ENCODE measurements at regions not wholly inside any gene's neighbourhood (a gene's known extent, or its start where the extent isn't known, plus 50 kb on each side); places are given as distances from the start of the nearest gene placed in this dataset.
A peak's percentile ranks its signal among the peaks of the same experiment; 100 is the strongest.

DNA sequence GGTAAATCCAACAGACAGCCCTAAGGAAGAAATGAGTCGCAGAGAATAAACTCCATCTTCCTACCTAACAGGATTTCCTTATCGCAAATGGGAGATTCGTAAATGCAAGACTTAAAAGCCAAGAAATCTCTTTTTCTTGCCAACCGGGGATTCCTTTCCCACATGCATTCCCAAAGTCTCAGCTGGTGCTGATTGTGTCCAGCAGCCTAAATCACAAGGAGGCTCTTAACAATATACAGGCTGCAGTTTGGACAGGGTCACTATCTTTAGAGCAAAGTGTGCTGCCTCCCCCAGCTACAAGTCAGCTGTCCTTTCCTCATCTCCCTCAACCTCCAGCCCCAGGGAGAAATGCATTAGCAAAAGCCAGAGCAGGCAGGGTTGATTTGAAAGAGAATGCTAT, 189.8 kb upstream of the PLXNA2 start:
- no peak overlapping the region for H3K9ac ChIP-seq (ENCODE audit: insufficient read depth, low read length, poor library complexity, severe bottlenecking)
- 94% methylated on average over 4 of the region's 4 CpGs for WGBS (ENCODE audit: insufficient coverage)
- H3K4me1 ChIP-seq (ENCODE audit: control insufficient read depth in 1 of 2, insufficient read depth in 2 of 2, low read length in 2 of 2), result peaks cover 0 to 7% of the 10 kb centered on the region in 2 donors
- no peaks in the 10 kb centered on the region for H3K27me3 ChIP-seq (ENCODE audit: control insufficient read depth in 2 of 2, insufficient read depth in 2 of 2, low read length in 2 of 2)
- Mint-ChIP-seq H3K36me3 (no peaks in the 10 kb centered on the region), H3K4me3 (no peak overlapping the region), H3K4me1 (no peaks in the 10 kb centered on the region), H3K27ac (no peak overlapping the region), H3K9me3 (peaks cover 0 to 4% (median 0%) of the 10 kb centered on the region in 7 donors), H3K27me3 (ENCODE audit: low read depth in 3 of 3) (peaks cover 0 to 2% (median 0%) of the 10 kb centered on the region in 3 donors)
- H3K4me2 ChIP-seq (replicated peaks; ENCODE audit: extremely low read depth, low read length, poor library complexity, severe bottlenecking), result no peak overlapping the region
- no peaks in the 10 kb centered on the region for H3K36me3 ChIP-seq (replicated peaks in 1 of 2; ENCODE audit: control insufficient read depth in 1 of 2, insufficient read depth in 2 of 2, low read length in 2 of 2)
- intact Hi-C loops (cut with micrococcal nuclease), result no loop called here
- TF ChIP-seq, protein P1, sequence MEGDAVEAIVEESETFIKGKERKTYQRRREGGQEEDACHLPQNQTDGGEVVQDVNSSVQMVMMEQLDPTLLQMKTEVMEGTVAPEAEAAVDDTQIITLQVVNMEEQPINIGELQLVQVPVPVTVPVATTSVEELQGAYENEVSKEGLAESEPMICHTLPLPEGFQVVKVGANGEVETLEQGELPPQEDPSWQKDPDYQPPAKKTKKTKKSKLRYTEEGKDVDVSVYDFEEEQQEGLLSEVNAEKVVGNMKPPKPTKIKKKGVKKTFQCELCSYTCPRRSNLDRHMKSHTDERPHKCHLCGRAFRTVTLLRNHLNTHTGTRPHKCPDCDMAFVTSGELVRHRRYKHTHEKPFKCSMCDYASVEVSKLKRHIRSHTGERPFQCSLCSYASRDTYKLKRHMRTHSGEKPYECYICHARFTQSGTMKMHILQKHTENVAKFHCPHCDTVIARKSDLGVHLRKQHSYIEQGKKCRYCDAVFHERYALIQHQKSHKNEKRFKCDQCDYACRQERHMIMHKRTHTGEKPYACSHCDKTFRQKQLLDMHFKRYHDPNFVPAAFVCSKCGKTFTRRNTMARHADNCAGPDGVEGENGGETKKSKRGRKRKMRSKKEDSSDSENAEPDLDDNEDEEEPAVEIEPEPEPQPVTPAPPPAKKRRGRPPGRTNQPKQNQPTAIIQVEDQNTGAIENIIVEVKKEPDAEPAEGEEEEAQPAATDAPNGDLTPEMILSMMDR (IDR thresholded peaks at IDR 0.05), result no peak
- no peak overlapping the region for H2AFZ ChIP-seq (ENCODE audit: insufficient read depth, low read depth, low read length, poor library complexity, severe bottlenecking)
- no peak overlapping the region for H3K4me3 ChIP-seq (replicated peaks in 1 of 3; ENCODE audit: low read depth in 2 of 3, low read length in 3 of 3)
- H3K79me2 ChIP-seq (ENCODE audit: insufficient read depth, low read length), result no peaks in the 10 kb centered on the region
- H4K20me1 ChIP-seq (ENCODE audit: insufficient read depth, low read length), result no peaks in the 10 kb centered on the region
- H3K9me3 ChIP-seq (replicated peaks in 1 of 2; ENCODE audit: control insufficient read depth in 1 of 2, insufficient read depth in 1 of 2, low read length in 2 of 2), result no peaks in the 10 kb centered on the region
- no peak overlapping the region for H3K27ac ChIP-seq (ENCODE audit: low read depth in 1 of 2, low read length in 2 of 2)
- DNase-seq, result no peak

DNA sequence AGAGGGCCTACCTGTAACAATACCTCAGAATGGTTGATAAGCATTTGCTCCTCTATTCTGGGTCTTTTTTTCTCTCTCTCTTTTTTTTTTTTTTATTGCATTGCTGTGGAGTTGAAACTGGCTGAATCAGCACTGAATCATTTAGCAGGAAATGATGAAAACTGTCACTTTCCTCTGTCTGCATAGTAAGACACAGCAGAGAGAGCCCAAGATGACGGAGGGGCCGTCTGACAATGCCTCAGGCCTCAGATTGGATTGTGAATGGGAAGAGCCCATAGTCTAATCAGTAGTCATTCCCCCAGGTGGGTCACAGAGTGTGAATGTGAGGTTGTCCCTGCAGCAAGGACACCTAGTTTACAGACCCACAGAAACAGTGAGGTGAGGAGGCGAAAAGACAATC, 193.2 kb upstream of the PLXNA2 start:
- H2AFZ ChIP-seq (ENCODE audit: insufficient read depth, low read depth, low read length, poor library complexity, severe bottlenecking), result no peak overlapping the region
- intact Hi-C loops (cut with micrococcal nuclease), result no loop called here

More for the DNA sequence above, 193.2 kb upstream of the PLXNA2 start:
- H3K4me1 Mint-ChIP-seq, result no peaks in the 10 kb centered on the region
- Histone ChIP-seq H3K4me3 (replicated peaks in 1 of 3; ENCODE audit: low read depth in 2 of 3, low read length in 3 of 3) (no peak overlapping the region), H3K9me3 (replicated peaks in 1 of 2; ENCODE audit: control insufficient read depth in 1 of 2, insufficient read depth in 1 of 2, low read length in 2 of 2) (no peaks in the 10 kb centered on the region), H3K4me1 (ENCODE audit: control insufficient read depth in 1 of 2, insufficient read depth in 2 of 2, low read length in 2 of 2) (peaks cover 0 to 7% of the 10 kb centered on the region in 2 donors), H3K27me3 (ENCODE audit: control insufficient read depth in 2 of 2, insufficient read depth in 2 of 2, low read length in 2 of 2) (no peaks in the 10 kb centered on the region), H3K36me3 (replicated peaks in 1 of 2; ENCODE audit: control insufficient read depth in 1 of 2, insufficient read depth in 2 of 2, low read length in 2 of 2) (no peaks in the 10 kb centered on the region), H4K20me1 (ENCODE audit: insufficient read depth, low read length) (no peaks in the 10 kb centered on the region), H3K4me2 (replicated peaks; ENCODE audit: extremely low read depth, low read length, poor library complexity, severe bottlenecking) (no peak overlapping the region), H3K79me2 (ENCODE audit: insufficient read depth, low read length) (no peaks in the 10 kb centered on the region), H3K27ac (ENCODE audit: low read depth in 1 of 2, low read length in 2 of 2) (no peak overlapping the region), H3K9ac (ENCODE audit: insufficient read depth, low read length, poor library complexity, severe bottlenecking) (no peak overlapping the region)
- H3K4me3 Mint-ChIP-seq, result no peak overlapping the region
- peaks cover under 1 to 6% (median 2%) of the 10 kb centered on the region in 7 donors for H3K9me3 Mint-ChIP-seq
- WGBS (ENCODE audit: insufficient coverage), result 83% methylated on average over 1 of the region's 3 CpGs
- H3K27ac Mint-ChIP-seq, result no peak overlapping the region
- H3K36me3 Mint-ChIP-seq, result no peaks in the 10 kb centered on the region
- DNase-seq, result peak in 2 of 3 donors; percentile 1 to 14
- TF ChIP-seq, protein P1 (IDR thresholded peaks at IDR 0.05), result no peak
- no peaks in the 10 kb centered on the region for H3K27me3 Mint-ChIP-seq (ENCODE audit: low read depth in 3 of 3)
